GM19395 (cell line): ENCODE measurements at regions not wholly inside any gene's neighbourhood (a gene's known extent, or its start where the extent isn't known, plus 50 kb on each side); places are given as distances from the start of the nearest gene placed in this dataset.
A peak's percentile ranks its signal among the peaks of the same experiment; 100 is the strongest.
"Not testable (repeated sequence)": the region's sequence is repeated elsewhere in the genome, so short reads cannot be mapped to it uniquely, and the experiment has no call there.

ENCODE experiments used
- ATAC-seq: cut with Tn5 transposase; IDR thresholded peaks from one replicate; pipeline ENCODE4 v1.9.1; 2021; ENCODE audit warnings: mild to moderate bottlenecking, moderate library complexity; ENCODE audit not compliant: unreplicated experiment

DNA sequence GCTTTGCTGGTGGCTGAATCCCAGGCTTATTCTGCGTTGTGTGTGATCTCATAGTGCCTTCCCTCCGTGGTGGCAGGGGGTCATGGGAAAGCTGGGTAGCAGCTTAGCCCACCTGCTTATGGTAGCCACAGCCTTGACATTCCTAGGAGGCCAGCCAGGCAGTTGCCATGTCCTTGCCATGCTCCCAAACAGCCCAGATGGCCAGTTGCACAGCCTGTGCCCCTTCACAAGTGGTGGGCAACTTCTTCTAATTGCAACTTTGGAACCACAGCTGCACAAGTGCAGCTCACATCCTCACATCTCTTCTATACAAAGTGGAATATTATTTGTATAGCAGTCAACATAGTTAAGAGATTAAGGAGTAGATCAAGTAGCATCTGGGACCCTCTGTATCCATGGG is 136.6 kb upstream of the PELI1 start:
- ATAC-seq: not testable (repeated sequence)

DNA sequence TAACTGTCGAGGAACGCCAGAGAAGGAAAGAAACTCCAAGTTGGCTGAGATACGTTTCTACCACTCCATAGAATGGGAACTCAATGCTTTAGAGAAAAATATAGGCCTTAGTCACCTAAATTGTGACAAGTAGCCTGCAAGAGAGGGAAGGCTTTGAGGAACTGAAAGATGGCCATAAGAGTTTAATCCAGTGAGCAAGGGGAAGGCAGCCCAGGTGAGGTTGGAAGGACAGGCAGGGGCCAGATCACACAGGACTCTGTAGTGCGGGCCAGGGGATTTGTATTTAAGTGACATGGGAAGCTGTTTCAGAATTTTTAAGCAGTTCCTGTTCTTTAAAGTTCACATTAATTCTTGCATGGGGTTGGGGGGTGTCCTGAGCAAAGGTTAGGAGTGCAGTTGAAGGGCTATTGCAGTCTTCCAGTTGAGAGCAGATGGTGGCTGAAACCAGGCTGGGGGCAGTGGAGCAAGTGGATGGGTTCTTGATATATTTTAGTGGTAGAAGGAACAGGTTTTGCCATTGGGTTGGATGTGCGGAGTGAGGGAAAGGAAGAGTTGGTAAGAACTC is 138.9 kb upstream of the PELI1 start:
- peak; percentile 40 for ATAC-seq

DNA sequence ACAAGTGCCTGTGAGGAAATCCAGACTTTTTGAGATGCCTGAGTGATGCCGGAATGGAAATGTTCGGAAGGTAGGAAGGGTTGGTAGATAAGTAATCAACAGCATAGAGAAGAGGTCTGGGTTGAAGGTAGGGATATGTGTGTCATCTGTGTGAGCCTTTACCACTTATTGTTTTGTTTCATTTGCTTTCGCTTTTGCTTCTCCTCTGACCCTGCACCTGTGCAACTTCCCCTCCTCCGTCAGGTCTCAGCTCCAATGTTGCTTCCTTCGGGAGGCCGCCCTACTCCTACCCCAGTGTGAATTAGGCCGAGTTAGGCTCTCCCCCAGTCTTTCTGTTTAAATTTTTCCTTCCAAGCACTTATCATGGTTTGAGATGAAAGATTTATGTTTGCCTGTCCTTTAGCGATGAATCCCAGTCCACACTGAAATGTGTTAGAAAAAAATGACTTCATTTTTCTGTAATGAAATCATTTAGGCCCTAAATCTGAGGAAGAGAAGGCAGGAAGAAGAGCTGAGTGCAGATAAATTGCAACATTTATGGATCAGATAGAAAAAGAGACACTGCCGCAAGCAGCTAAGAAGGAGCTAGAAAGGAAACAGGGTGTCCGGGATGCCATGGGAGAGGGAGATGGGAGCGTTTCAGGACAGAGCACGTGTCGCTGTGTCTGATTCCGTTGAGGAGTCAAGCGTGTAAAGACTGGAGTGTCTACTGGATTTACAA is 139.6 kb upstream of the PELI1 start:
- ATAC-seq: peak; percentile 99

DNA sequence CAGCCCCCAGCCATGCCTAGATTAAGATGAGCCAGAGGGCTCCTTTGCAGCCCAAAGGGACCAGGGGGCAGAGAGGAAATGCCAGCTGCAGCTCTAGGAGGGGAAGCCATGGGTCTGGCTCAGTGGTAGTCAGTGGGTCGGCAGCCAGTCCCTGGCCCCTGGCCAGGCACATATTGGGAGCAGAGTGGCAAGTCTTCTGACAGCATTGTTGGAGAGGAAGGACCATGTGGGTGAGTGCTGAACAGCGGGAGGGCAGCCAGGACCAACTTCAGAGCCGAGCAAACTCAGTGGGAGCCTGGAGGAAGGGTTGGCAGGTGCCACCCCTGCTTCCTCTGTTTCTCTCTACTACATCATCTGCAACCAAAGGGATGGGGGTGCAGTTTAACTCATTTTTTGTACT is 140.5 kb upstream of the PELI1 start:
- no peak for ATAC-seq

DNA sequence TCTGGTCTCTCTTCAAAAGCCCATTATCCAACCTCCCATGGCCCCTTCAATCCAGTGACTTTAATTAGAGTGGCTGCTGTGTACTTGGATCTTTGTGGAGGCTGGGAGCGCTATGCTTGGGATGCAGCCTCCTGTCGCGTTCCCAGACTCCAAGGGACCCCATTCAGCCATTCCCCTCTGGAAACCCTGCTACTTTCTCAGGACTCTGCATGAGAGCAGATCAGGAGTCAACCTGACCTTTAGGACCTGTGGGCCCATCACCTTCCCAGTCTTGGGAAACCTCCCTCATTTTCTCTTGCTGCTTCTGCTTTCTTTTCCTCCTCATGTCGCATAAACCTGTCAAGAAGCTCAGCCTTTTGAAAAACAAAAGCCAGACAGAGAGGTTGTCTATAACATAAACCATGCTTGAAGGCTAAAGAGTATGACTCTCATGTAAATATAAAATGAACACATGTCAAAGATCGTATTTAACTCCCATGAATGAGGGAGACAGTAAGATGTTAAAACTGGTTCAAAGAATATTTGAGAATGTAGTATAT is 143.1 kb upstream of the PELI1 start:
- ATAC-seq: no peak

DNA sequence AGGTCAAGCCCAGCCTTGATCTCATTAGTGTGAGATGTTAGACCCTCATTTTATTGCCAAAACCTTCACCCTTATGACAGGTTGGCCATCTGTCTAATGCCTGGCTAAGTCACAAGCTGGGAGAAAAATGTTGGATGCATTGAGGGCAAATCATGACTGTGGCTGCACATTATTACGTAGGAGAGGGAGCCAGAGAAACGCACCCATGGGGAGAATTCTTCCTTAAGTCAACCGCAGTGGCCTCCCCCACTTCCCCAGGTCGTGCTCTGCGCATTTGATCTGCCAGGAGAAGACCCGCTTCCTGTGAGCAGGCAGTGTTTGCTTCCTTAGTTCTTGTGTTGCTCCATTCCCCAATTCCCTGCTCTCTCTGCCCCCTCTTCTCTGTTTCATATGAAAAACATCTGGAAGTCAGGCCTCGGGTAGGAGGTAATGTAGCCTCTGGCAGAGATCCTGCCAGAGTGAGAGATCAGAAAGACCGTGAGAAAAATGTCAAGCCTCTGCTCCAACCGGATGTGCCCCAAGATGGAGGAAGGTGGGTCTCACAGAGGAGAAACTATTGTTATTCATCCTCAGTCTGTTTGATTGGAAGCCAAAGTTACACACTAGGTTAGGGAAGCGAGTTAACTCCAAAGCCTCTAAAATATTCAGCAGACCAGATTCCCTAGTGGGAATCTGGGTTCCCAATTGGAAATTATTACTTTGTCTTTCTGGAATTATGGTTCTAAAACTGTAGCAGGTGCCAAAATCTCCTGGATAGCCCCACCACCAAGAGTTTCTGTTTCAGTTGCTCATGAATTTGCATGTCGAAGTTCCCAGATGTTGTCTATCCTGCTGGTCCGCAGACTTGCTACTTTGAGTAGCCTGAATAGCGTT is 144.3 kb upstream of the PELI1 start:
- no peak for ATAC-seq

DNA sequence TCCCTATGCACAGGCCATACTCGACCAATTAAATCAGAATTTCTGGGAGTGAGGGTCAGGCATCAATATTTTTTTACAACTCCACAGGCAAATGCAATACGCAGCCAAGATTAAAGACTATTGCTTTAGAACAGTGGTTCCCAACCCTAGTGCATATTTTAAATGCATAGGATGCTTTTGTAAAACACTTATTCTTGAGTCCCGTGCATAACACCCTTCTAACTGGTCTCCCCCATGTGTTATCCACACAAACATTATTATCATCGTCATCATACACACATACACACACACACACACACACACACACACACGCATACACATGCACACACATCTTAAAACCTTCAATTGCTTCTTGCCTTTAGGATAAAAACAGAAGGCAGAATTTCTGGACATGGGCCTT is 145.0 kb upstream of the PELI1 start:
- ATAC-seq: no peak

DNA sequence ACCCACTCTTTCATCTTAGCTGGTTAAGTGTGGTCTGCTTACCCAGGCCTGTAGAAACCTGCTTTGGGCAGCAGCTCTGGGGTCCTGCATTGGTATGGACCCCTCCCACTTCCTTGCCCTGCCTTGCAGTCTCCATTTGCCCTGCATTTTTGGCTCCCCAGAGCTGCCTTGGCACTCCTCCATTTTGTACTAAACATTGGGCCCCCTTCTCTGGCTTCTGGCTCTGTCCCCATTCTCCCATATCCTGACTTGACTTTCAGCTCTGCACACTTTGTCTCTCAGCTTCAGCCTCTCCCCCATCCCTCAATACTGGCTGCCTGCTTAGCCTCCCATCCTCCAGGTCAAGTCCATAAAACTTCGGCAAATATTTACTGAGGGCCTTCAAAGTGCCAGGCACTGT is 145.5 kb upstream of the PELI1 start:
- ATAC-seq: no peak

DNA sequence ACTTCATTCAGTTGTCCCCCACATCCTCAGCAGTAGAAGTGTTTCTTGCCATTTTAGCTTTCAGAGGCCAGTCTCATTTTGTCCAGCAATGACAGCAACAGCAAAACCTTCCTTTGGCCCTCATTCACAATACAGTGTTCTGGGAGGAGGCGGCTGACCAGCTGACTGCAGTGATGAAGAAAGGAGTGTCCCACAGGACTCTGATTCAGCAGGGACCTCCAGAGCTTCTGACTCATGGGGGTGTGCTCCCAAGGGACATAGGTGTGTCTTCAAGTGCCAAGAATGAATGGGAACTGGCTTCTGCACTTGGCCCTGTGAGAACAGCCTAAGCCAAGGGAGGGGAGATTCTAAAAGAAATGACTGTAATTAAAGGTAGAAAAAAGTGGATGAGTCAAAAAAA is 147.0 kb upstream of the PELI1 start:
- no peak for ATAC-seq

DNA sequence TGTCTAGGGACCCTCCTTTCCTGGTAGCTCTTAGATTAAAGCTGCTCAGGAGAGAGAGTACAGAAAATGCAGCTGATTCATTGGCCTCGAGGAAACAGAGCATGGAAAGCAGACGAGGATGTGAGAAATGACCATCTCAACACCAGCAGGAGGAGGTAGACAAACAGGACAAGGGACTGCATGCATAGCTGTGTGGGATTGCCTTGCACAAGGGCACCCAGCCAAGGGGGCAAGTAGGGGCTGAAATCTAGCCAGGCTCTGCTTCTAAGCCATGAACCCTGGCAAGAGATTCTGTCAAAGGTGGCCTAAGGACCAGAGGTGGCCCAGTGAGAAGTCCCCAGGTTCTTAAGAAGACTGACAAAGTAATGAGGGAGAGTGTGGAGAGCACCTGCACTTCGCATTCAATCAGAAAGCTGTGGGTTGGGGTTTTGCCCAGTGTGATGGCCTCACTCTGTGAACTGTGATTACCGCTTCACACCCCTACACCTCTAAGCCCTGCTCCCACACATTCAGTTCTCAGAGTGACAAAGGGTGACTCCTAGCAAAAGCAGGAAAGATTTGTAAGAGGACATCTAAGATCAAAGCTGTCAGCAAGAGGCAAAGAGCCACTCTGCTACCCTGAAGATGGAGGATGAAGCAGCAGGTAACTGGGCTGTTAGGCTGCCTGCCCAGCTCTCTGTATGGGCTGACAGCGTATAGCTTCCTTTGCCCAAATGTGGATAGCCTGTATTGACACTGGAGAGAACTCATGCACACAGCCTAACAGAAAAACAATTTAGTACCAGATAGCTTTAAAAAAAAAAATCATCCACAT is 151.3 kb upstream of the PELI1 start:
- ATAC-seq: peak; percentile 66

DNA sequence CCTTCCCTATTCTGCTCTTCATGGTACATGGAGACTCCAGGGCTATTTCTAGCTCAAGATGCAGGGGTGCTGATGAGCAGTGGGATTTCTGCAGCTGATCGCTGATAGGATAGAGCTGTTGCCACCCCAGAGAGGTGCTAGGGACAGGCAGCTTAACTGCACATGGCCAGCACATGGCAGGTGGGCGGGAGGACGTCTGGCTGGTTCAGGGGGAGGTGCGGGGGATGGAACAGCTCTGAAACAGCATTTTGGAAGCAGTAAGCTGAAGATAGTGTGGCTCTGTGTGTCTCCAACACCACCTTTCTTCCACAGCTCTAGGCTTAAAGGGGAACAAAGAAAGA is 151.9 kb upstream of the PELI1 start:
- ATAC-seq: no peak

DNA sequence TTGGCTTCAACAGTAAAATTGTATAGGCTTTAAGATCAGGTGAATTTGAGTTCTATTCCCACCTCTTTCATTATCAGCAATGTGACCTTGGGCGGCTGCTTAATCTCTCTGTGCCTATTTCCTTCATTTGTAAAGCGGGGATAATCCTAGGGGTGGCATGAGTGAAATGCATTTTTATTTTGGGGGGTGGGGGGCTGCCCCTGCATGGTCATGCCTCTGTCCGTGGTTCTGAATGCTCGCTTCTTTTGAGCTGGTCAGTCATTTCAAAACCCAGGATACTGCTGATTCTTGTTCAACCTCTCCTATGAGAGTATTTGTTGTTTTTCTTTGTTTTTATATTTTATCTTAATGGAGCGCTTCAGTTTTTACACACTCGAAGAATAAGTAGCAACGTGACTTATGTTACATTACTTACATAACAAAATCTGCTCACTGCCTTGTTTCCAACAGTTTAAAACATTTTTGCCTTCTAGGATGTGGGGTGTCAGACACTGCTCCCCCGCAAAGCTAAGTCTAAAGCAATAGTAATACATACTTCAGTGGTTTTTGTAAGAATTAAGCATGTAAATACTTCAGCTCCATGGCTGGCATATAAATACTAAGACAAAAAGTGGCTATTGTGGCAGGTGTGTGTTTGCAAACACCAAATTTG is 152.6 kb upstream of the PELI1 start:
- ATAC-seq: no peak

DNA sequence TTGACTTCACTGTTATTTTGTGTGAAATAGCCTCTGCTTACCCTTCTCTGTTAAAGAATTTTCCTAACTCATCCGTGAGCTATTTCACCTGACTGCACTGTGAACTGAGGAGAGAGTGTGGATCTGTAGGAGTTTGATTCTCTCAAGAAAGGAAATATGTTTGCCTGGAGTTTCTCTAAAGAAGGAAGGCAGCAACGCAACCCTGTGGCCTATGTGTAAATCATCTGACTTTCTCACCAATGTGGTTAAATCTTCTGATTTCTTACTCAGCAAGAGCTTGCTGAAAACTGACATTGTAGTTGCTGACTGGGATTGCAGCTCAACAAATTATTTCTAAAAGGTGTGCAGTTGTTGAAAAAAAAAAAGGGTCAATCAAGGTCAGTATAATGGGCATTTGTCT is 153.9 kb upstream of the PELI1 start:
- no peak for ATAC-seq

DNA sequence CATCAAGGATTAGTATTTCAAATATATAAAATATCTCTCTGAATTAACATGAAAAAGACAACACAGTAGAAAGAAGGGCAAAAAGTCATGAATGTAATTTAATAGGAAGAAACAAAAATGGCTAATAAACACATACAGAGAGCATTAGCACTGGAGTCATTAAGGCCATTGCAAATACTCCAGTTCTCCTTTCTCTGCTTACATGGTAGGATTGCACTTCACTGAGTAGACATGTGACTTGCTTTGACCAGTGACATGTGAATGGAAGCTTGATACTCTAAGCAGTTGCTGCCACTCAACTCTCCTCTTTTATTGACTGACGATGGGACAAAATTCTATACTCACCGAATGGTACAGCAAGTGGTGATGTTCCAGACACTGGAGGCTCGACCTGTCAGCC is 153.9 kb upstream of the LGALSL start:
- no peak for ATAC-seq

DNA sequence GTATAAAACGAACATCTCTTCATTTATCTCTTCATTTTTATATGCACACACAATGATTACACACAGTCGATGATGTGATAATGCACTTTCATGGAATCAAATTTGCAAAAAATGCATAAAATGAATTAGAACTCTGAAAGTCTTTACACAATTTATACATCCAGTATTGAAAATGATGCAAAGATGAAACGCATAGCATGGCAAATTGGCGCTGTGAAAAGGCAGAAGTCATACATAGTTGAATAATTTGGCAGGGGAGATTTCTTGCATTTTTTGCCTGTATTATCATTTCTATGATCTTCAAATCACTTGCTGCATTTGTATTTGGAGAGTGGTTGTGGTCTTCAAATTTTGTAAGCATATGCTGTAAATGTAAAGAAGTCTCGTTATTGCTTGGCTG is 150.7 kb upstream of the LGALSL start:
- ATAC-seq: no peak

DNA sequence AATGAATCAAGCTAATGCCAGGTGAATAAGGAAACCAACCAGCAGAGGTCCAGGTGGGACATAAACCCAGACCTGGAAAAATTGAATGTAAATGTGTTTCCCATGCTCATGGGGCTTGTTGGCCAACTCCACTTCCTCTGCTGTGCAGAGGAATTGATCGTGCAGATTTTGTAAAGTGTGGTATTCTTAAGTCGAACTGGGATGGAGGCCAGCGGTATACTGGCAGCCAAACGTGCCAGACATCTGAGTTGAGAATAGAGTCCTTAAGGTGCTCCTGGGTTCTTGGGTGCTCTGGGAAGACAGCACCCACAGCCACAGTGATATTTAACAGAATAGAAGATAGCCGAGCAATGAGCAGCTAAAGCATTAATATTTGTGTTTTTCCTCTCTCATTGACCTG is 146.5 kb upstream of the LGALSL start:
- ATAC-seq: no peak

DNA sequence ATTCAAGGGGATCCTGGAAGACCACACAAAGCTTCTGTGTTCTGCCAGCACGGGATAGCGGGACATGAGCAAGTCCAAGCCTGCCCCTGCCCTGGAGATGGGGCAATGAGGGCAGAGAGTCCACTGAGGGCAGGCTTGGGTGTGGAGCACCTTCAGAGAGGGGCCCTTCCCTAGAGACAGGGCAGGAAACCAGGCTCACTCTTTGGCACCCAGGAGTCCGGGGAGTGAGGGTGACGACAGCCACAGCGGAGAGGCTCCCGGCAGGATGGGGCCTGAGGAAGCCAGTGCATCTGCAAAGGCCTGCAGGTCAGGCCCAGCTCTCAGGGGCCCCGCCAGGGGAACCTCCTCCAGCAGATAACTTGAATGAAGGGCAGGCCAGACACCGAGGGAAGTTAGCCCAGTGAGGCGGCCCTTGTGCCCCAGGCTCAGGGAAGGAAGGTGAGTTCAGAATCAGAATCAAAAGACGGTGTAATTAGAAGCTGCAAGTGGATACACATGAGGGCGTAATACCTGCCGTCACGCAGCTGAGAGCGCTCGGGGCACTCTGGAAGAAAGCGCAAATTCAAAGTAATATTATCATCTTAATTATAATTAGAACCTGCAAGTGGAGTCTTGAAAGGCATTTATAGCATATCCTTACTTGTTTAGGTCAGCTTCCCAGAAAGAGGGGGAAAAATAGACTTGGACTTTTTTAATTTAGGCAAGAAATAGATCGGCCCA is 142.6 kb upstream of the LGALSL start:
- ATAC-seq: no peak

DNA sequence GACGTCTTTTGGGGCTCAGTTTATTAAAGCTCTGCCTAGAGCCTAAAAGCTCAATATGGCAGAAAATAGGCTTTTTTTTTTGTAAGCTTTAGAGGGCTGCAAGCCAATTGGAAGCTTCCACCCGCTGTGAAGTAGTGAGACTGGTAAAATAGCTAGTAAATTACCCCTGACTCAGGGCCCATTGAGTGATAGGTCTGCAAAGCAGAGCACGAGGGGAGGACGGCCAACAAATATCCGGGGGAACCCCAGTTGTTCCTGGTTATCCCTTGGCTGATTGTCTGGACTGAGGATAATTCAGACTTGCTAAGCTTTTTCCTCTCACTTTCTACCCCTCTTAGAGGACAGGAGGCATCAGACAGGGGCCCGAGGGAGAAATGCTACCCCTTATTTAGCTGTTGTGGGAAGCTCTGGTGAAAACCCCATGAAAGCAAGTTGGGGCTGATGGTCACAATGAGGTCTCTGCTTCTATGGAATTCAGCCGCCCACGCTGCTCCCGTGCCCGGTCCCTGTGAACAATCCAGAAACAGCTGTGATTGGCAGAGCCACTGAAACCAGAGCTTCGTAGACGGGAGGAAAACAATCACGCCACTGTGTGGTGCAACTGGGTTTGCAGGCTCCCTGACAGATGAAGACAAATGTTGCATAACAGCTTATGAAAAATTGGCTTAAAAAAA is 141.9 kb upstream of the LGALSL start:
- ATAC-seq: no peak

DNA sequence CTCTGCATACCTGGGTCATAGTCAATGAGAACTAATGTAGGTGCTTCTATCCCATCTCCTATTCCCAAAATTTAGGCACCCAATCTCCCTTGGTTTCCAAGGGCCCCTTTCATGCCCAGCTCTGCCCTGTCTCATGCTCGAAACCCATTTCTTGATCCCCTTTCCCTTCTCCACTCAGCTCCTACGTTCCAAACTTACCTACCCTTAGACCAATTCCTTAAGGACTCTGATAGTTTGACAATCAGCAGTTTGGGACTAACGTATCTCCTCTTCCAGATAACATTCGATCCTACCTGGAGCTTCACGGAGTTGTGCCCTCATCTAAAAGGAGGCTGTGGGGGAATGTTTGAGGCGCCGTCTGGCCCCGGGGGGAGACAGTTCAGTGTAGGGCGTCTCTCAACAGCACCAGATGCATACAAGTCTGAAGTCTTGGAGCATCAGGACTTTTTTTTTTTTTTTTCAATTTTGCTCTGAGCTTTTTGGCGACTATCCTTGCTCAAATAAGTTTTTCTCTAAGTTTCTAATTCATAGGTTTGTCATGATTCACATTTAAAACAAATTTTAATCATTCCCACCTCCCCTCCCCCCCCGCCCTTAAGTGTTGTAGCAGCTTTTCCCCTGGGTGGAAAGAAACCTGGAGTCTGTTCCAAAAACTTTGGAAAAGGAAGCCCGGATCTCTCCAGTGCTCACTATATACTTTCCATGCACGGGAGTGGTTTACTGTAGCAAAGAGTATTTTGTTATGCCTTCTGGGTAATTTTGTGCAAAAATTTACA is 141.2 kb upstream of the LGALSL start:
- no peak for ATAC-seq
